Vagina (tissue), 2 donors: ENCODE measurements at regions not wholly inside any gene's neighbourhood (a gene's known extent, or its start where the extent isn't known, plus 50 kb on each side); places are given as distances from the start of the nearest gene placed in this dataset.
"Not testable (repeated sequence)": the region's sequence is repeated elsewhere in the genome, so short reads cannot be mapped to it uniquely, and the experiment has no call there.

ENCODE experiments used
- DNase-seq, 2 donors: peaks; one replicate each; pipeline ENCODE4 v3.0.0-alpha.2; 2017; ENCODE audit errors: extremely low spot score in 2 of 2
- H3K27ac ChIP-seq: fragments of 200-600 bp; sonication (generic); one replicate; pipeline ENCODE4 v1.5.1; 2019
- H3K27me3 ChIP-seq: fragments of 200-600 bp; sonication (generic); one replicate; pipeline ENCODE4 v1.5.1; 2019
- H3K36me3 ChIP-seq, 2 donors: fragments of 200-600 bp; sonication (generic); one replicate each; pipeline ENCODE4 v1.5.1; 2017 to 2019
- H3K4me1 ChIP-seq: fragments of 200-600 bp; sonication (generic); one replicate; pipeline ENCODE4 v1.5.1; 2019
- H3K4me3 ChIP-seq, 2 donors: fragments of 200-600 bp; sonication (generic); 1 replicate in 1 of 2; 2 replicates in 1 of 2; pipeline ENCODE4 v1.5.1; 2016 to 2019
- H3K9me3 ChIP-seq: fragments of 200-600 bp; sonication (generic); one replicate; pipeline ENCODE4 v1.5.1; 2019
- CTCF ChIP-seq, 3 experiments: fragments of 450-650 bp in 2 of 3; fragments of 200-600 bp in 1 of 3; sonication (generic) in 1 of 3; IDR thresholded peaks; one replicate each; pipeline ENCODE4 v1.5.1; 2017 to 2019; ENCODE audit warnings: antibody characterized with exemption in 3 of 3, mild to moderate bottlenecking in 2 of 3, moderate library complexity in 2 of 3
- POLR2A ChIP-seq, 2 donors: fragments of 450-650 bp; IDR thresholded peaks; one replicate each; pipeline ENCODE4 v1.6.1; 2017; ENCODE audit warnings: antibody characterized with exemption in 2 of 2, mild to moderate bottlenecking in 2 of 2, moderate library complexity in 2 of 2
- POLR2AphosphoS5 ChIP-seq, 2 donors: sonication (generic); formaldehyde crosslinking; IDR thresholded peaks; one replicate each; pipeline ENCODE4 v1.9.0; 2017; ENCODE audit warnings: antibody characterized with exemption in 2 of 2, mild to moderate bottlenecking in 2 of 2, low read depth in 1 of 2; ENCODE audit not compliant: insufficient read depth in 1 of 2
- intact Hi-C: fragments of 100-400 bp; cut with DNase I; formaldehyde crosslinking; loops from one replicate; pipeline ENCODE4 v1.15.1; 2023

GRCh38 chr11:49327766-49328165 lies 119.4 kb upstream of the FOLH1 start:
- H3K36me3 ChIP-seq, H3K27me3 ChIP-seq, H3K4me1 ChIP-seq, DNase-seq, H3K4me3 ChIP-seq, H3K27ac ChIP-seq, H3K9me3 ChIP-seq, intact Hi-C loops: not testable (repeated sequence)

- intact Hi-C loops, H3K9me3 ChIP-seq, H3K4me3 ChIP-seq, H3K4me1 ChIP-seq, H3K27ac ChIP-seq, H3K36me3 ChIP-seq, H3K27me3 ChIP-seq, DNase-seq: not testable (repeated sequence)
Measured at GRCh38 chr11:49326651-49327050, 118.2 kb upstream of the FOLH1 start.

GRCh38 chr11:49316180-49316579 lies 107.8 kb upstream of the FOLH1 start:
- no peaks in the 10 kb centered on the region for H3K27me3 ChIP-seq
- H3K27ac ChIP-seq = no peak overlapping the region
- H3K4me3 ChIP-seq = no peak overlapping the region
- intact Hi-C loops = no loop called here
- no peak for DNase-seq
- no peaks in the 10 kb centered on the region for H3K9me3 ChIP-seq
- no peaks in the 10 kb centered on the region for H3K4me1 ChIP-seq
- TF ChIP-seq CTCF (IDR thresholded peaks at IDR 0.05) (no peak), POLR2AphosphoS5 (IDR thresholded peaks at IDR 0.05; ENCODE audit: insufficient read depth in 1 of 2, low read depth in 1 of 2) (no peak), POLR2A (IDR thresholded peaks at IDR 0.05) (no peak)
- no peaks in the 10 kb centered on the region for H3K36me3 ChIP-seq

- DNase-seq = no peak
- Histone ChIP-seq H3K27me3 (no peaks in the 10 kb centered on the region), H3K4me1 (no peaks in the 10 kb centered on the region), H3K9me3 (no peaks in the 10 kb centered on the region), H3K4me3 (no peak overlapping the region), H3K27ac (no peak overlapping the region), H3K36me3 (no peaks in the 10 kb centered on the region)
- intact Hi-C loops = no loop called here
- no peak for TF ChIP-seq POLR2A (IDR thresholded peaks at IDR 0.05)
- no peak for TF ChIP-seq CTCF (IDR thresholded peaks at IDR 0.05)
- TF ChIP-seq POLR2AphosphoS5 (IDR thresholded peaks at IDR 0.05; ENCODE audit: insufficient read depth in 1 of 2, low read depth in 1 of 2) = no peak
Measured at GRCh38 chr11:49303080-49303479, 94.7 kb upstream of the FOLH1 start.

GRCh38 chr11:49302360-49302759 lies 94.0 kb upstream of the FOLH1 start:
- no peaks in the 10 kb centered on the region for H3K4me1 ChIP-seq
- no peak overlapping the region for H3K27ac ChIP-seq
- no peak for DNase-seq
- H3K4me3 ChIP-seq = no peak overlapping the region
- no peaks in the 10 kb centered on the region for H3K9me3 ChIP-seq
- no peaks in the 10 kb centered on the region for H3K27me3 ChIP-seq
- H3K36me3 ChIP-seq = no peaks in the 10 kb centered on the region
- intact Hi-C loops = no loop called here
- TF ChIP-seq CTCF (IDR thresholded peaks at IDR 0.05) (no peak), POLR2AphosphoS5 (IDR thresholded peaks at IDR 0.05; ENCODE audit: insufficient read depth in 1 of 2, low read depth in 1 of 2) (no peak), POLR2A (IDR thresholded peaks at IDR 0.05) (no peak)

GRCh38 chr11:49298017-49298416 lies 89.6 kb upstream of the FOLH1 start:
- H3K36me3 ChIP-seq, H3K27ac ChIP-seq, DNase-seq, H3K27me3 ChIP-seq, H3K9me3 ChIP-seq, H3K4me3 ChIP-seq, intact Hi-C loops, H3K4me1 ChIP-seq: not testable (repeated sequence)

- H3K4me3 ChIP-seq, H3K9me3 ChIP-seq, H3K27ac ChIP-seq, intact Hi-C loops, DNase-seq, H3K4me1 ChIP-seq, H3K36me3 ChIP-seq, H3K27me3 ChIP-seq: not testable (repeated sequence)
Measured at GRCh38 chr11:49283911-49284310, 75.5 kb upstream of the FOLH1 start.
